Stimulated activated CD8-positive, alpha-beta memory T cell treated with anti-CD3 and anti-CD28 coated beads, Interleukin-12 subunit alpha, Interleukin-12 subunit beta, amount 100 ng/mL, for 1 hour (primary cell): ENCODE measurements at regions not wholly inside any gene's neighbourhood (a gene's known extent, or its start where the extent isn't known, plus 50 kb on each side); places are given as distances from the start of the nearest gene placed in this dataset.
"Not testable (repeated sequence)": the region's sequence is repeated elsewhere in the genome, so short reads cannot be mapped to it uniquely, and the experiment has no call there.

ENCODE experiments used
- DNase-seq: peaks from one replicate; pipeline ENCODE4 v3.0.0-alpha.2; 2020; ENCODE audit warnings: low read depth

DNA sequence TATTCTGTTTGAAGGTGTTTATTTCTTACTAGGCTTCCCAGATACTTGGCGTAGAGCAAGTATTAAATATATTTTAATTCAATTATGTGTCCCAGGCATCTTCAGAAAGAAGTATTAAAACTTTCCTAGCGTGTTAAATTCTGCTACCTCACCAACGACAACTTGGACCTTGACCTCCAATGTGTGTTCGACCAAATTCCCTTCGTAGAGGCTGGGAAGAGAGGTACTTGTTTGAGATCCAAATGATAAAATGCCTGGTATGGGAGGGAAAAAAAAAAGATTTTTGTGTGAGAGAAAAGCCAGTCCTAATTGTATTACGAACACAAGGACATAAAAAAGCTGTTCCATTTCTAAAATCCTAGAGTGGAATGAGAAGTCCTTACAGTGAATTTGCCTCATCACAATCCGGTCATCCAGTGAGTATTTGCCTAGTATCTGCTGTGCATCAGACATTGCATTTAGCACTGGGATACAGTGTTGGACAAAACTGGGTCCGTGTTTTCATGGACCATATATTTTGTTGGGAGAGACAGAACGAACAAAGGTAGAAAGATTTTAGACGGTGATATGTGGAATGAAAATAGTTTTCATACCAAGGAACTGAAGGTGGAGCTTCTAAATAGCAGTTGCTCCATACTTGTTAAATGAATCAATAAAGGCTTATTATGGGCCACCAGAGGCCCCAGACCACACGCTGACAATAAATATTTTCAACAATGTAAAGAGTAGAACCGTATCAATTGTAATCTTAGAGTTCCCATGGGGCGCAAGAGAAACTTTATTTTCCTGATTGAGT is 103.1 kb downstream of the KIF4B start:
- DNase-seq, result no peak

DNA sequence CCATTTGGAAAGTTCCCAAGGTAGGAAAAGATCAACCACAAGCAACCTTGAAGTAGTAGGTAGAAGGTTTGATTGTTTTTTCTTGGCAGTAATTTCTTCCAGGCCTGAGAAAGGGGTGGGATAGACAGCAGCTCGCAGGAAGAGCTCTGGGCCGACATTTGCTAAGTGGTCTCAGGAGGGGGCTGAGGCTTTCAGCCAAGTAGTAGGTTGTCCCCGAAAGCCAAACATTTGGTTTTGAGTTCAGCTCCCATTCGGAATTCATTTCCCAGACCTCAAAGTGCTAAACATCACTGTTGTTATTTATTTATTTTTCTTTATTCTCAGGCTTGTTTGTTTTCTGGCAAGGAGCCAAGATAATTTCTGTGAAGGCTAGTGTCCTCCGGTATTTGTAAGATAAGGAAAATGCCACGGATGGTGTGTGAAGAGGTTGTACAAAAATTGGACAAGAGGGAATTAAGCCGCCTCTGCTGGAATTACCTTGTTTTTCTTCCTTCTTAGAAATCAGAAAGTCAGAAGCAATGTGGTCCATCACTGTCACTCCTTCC is 112.1 kb downstream of the KIF4B start:
- no peak for DNase-seq

DNA sequence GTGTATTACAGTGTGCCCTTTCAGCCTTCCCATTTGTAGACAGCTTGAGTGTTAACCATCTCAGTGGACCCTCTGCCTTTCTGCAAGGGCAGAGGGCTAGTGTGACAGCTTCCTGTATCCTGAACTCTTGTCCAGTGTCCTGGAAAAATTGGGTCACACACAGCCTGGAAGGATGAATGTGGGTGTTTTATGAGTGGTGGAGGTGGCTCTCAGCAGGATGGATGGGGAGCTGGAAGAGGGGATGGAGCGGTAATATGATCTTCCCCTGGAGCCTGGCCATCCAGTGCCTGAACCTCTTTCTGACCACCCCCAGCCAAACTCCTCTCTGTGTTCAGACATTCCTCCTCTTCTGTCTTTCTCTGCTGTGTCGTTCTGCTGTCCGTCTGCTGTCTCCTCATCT is 113.0 kb downstream of the KIF4B start:
- no peak for DNase-seq

GRCh38 chr5:155127552-155127951 is 114.0 kb downstream of the KIF4B start:
- DNase-seq, result no peak

GRCh38 chr5:155128786-155129512 is 115.4 kb downstream of the KIF4B start:
- DNase-seq, result no peak

DNA sequence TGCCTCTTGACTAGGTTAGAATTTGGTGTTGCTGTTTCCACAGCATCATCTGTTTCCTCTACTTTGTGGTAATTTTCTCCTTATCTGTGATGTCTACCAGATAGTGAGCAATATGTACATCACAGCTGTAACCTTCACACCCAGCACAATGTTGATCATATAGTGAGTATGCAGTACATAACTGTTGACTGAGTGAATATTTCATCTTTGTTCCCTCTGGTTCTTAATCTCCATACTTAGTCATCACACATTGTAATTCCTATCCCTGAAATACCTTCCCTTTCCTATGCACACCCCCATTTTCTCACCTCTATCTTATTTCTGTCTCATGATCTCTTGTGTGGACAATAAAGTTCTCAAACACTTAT is 115.9 kb downstream of the KIF4B start:
- no peak for DNase-seq

GRCh38 chr5:155134130-155134529 is 120.6 kb downstream of the KIF4B start:
- DNase-seq, result no peak

DNA sequence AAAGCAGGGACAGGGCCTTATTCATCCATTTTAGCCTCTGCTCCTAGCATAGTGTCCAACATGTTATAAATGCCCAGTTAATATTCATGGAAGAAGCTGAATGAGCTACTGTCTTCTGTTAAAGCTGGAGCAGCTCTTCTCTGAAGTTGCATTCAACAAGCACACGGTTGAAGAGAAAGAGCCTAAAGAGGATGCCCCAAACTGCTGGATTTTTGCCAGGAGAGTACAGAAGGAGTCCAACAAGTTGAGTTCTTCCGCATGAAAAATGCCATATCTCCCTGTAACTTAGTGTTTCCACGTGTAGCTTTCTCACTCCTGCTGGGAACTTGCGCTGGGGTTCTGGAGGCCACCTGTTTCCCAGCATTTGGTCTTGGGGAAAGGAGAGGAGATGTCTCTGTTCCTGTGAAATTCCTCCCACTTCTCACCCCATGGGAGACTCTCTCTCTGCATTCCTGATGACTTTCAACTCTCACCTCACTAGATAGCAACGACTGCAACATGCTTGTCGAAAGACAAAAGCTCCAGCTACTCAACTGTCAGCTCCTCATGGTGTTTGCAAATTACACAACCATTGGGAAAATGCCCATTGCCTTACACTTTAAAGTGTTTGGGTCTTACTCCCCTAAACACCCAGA is 122.8 kb downstream of the KIF4B start:
- DNase-seq, result no peak

GRCh38 chr5:155137683-155138082 is 124.1 kb downstream of the KIF4B start:
- DNase-seq, result no peak

DNA sequence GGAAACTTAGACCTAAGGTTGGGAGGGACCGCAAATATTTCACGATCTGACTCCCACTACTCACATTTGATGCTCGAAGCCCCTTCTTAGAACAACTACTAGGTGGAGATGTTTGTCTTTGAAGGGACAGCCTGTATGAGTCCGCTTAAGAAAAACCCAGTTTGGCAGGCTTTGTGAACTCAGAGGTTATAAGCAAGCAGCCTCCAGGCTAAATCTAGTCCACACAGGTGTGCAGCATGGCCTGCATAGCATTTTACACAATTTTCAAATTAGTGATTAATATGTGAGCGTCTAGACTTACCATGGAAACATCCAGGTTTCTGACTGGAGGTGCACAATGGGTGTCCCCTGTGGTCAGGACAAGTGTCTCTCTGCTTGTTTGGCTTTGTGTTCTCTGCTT is 127.1 kb downstream of the KIF4B start:
- DNase-seq, result no peak

DNA sequence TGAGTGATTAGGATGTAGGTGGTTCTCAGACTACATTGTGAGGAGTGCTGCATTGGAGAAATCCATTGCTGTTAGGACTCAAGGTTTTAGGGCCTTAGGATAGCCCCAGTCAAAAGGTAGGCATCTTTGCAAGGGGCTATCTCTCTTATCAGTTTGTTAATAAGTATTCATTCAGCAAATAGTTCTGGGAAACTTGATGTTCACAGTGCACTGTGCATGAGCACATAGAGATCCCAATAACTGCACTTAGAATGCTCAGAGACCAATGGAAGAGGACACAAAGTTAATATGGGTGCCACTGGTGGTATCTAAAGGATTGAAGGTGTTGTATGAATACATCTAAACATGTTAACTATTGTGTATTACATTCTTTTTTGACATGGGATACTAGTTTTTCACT is 131.4 kb downstream of the KIF4B start:
- DNase-seq, result no peak

GRCh38 chr5:155147222-155147621 is 133.7 kb downstream of the KIF4B start:
- no peak for DNase-seq

DNA sequence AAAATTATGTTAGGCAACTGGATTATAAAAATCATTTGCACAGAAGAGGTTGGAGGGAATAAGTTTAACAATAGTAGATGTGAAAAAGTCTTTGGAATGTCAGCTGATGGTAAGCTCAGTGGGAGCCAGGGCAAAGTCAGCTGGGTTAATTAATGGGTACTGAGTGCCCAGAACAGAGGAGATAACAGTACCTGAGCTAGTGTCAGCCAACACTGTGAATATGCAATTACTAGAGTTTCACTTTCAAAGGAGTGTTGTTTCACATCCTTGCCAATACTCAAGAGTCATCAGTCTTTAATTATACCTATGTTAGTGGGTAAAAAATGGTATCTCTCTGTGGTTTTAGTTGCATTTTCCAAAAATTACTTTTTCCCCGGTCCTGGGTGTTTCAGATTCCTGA is 135.1 kb downstream of the KIF4B start:
- DNase-seq, result no peak

GRCh38 chr5:155150012-155150411 is 136.5 kb downstream of the KIF4B start:
- no peak for DNase-seq

DNA sequence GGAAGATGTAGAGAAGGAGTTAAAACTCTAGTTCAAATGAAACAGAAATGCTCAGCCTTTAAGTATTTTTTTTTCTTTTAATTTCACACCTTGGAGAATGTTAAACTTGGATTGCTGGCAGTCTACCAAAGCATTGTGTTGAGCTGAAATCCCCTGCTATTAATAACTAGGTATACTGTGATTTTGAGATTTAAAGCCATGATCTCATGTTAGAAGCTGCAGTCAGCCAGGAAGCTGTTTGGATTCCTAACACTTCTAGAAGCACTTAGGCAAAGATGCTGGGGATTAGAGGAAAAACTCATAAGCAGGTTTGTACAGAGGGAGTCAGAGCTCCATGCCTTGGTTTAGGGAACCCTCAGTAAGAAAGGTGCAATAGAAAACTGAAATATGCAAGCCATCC is 141.4 kb downstream of the KIF4B start:
- no peak for DNase-seq

GRCh38 chr5:155163084-155163483 is 149.5 kb downstream of the KIF4B start:
- not testable (repeated sequence) for DNase-seq

DNA sequence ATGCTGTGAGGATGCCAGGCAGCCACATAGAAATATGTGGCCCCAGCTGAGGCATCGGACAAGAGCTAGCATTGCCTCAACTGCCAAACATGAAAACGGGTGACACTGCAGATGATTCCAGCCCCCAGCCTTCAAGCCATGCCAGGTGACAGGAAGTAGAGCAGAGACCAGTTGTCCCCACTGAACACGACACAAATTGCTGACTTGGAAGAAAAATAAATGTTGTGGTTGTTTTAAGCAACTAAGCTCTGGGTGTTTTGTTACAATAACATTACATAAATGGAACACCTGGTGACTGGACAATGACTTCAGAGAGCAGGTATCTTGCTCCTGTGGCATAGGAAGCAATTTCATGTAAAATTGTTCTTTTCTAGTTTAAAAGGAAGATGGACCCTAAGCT is 154.2 kb downstream of the KIF4B start:
- DNase-seq, result no peak

- no peak for DNase-seq
These were observed 168.0 kb downstream of the KIF4B start for GRCh38 chr5:155181542-155181941.

- DNase-seq, result no peak
These were observed 175.9 kb downstream of the KIF4B start for GRCh38 chr5:155189476-155189875.

- no peak for DNase-seq
These were observed 176.4 kb downstream of the KIF4B start for GRCh38 chr5:155189981-155190380.

DNA sequence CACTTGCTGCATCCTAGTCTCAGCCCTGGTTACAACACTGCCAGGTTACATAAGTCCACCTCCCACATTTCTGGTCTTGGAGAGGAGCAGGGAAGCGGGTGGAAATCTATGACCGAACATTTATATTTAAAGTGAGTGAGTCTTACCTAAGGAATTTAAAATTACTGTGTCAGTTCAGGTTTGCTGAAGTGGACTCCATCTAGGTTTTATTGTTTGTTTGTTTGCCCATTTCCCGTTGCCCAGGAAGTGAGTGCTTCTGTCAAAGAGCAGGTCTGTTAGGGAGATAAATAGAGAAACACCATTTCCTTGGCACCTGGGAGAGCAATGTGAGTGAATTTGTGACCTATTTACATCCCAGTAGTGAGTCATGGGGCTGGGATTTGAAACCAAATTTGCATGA is 179.5 kb downstream of the KIF4B start:
- DNase-seq, result no peak

DNA sequence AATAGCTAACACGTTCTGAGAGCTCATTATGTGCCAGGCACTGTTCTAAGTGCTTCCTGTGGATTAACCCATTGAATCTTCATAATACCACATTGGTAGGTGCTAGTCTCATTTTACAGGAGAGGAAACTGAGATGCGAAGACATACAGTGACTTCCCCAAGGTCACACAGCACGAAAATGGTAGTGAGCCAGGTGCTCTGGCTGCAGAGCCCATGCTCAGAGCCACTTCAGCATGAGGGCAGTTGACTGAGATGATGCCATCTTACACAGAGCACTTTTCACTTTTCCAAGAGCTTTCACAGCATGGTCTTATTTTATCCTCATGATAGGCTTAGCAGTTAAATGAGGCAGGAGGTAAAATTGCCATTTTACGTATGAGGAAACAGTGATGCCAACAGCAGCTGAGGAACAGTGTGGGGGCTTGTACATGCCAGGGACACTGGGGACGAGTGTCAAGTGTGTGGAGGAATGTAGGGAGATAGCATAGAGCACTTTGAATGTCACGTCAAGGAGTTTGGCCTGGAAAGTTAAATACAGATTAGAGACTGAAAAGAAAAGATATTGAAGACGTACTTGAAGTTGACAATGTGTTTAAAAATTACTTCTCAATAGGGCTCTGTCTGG is 180.0 kb downstream of the KIF4B start:
- DNase-seq, result no peak

GRCh38 chr5:155200608-155201007 is 187.1 kb downstream of the KIF4B start:
- DNase-seq, result no peak
